Cardiac muscle cell (in vitro differentiated cells and primary cell): ENCODE measurements at regions not wholly inside any gene's neighbourhood (a gene's known extent, or its start where the extent isn't known, plus 50 kb on each side); places are given as distances from the start of the nearest gene placed in this dataset.
A peak's percentile ranks its signal among the peaks of the same experiment; 100 is the strongest.
"Not testable (repeated sequence)": the region's sequence is repeated elsewhere in the genome, so short reads cannot be mapped to it uniquely, and the experiment has no call there.

Source experiments
- DNase-seq, 2 donors: peaks; one replicate each; pipeline versions ENCODE4 v3.0.0 to v3.0.0-alpha.2; 2010 to 2017; ENCODE audit warnings: low read depth in 1 of 2, low spot score in 1 of 2
- H3K27ac ChIP-seq: fragments of 200-600 bp; sonication (generic); 2 replicates; pipeline ENCODE4 v1.5.1; 2016
- H3K27me3 ChIP-seq: fragments of 200-600 bp; sonication (generic); 2 replicates; pipeline ENCODE4 v1.6.0; 2016; ENCODE audit warnings: control low read depth
- H3K36me3 ChIP-seq: fragments of 200-600 bp; sonication (generic); 2 replicates; pipeline ENCODE4 v1.5.1; 2016; ENCODE audit warnings: control low read depth
- H3K4me1 ChIP-seq: fragments of 200-600 bp; sonication (generic); 2 replicates; pipeline ENCODE4 v1.8.1; 2017; ENCODE audit warnings: low read depth, mild to moderate bottlenecking, mixed run types
- H3K4me3 ChIP-seq: fragments of 200-600 bp; sonication (generic); 2 replicates; pipeline ENCODE4 v1.5.1; 2016; ENCODE audit warnings: mild to moderate bottlenecking
- H3K9me3 ChIP-seq: fragments of 200-600 bp; sonication (generic); 2 replicates; pipeline ENCODE4 v1.5.1; 2017; ENCODE audit warnings: low read depth, mild to moderate bottlenecking, control low read depth
- CTCF ChIP-seq: IDR thresholded peaks from 2 replicates; pipeline ENCODE4 v1.5.1; 2012; ENCODE audit warnings: low read depth, mild to moderate bottlenecking, low read length

DNA sequence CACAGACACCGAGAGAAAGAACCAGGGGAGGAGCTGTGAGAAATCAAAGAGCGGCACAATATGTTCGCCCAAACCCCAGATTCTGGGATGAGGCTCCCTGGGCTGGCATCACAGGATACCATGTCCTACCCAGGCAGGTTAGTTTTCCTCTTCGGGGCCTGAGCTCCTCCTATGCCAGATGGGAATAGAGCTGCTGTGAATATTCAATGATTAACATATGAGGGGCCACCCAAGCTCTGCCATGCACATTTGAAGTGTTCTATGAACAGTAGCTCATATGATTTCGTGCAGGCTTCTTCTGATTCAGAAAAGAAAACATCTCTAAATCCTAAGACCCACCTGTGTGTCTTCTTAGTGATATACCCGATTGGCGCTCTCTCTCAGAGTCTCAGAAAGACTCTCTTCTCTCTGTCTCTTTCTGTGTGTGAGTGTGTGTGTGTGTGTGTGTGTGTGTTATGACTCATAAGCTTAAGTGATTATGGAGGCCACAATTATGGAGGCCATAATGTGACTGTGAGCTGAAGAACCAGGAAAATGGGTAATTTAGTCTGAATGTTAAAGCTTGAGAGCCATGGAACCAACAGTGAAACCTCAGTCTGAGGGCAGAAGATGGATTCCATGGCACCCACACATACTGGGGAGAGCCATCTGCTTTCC, 220.5 kb downstream of the KLF6 start:
- Histone ChIP-seq H3K36me3 (no peaks in the 10 kb centered on the region), H3K9me3 (no peaks in the 10 kb centered on the region), H3K4me3 (no peak overlapping the region), H3K27me3 (no peaks in the 10 kb centered on the region), H3K4me1 (no peaks in the 10 kb centered on the region), H3K27ac (no peak overlapping the region)
- DNase-seq = no peak
- no peak for TF ChIP-seq CTCF

GRCh38 chr10:3563298-3563697, 221.7 kb downstream of the KLF6 start:
- no peak for TF ChIP-seq CTCF
- Histone ChIP-seq H3K27ac (no peak overlapping the region), H3K4me3 (no peak overlapping the region), H3K36me3 (no peaks in the 10 kb centered on the region), H3K4me1 (no peaks in the 10 kb centered on the region), H3K27me3 (no peaks in the 10 kb centered on the region), H3K9me3 (no peaks in the 10 kb centered on the region)
- no peak for DNase-seq

DNA sequence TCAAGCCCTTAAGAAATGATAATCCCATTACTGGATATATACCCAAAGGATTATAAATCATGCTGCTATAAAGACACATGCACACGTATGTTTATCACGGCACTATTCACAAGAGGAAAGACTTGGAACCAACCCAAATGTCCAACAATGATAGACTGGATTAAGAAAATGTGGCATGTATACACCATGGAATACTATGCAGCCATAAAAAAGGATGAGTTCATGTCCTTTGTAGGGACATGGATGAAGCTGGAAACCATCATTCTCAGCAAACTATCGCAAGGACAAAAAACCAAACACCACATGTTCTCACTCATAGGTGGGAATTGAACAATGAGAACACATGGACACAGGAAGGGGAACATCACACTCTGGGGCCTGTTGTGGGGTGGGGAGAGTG, 224.4 kb downstream of the KLF6 start:
- DNase-seq, H3K27me3 ChIP-seq, H3K27ac ChIP-seq, H3K4me3 ChIP-seq, H3K9me3 ChIP-seq, H3K36me3 ChIP-seq, H3K4me1 ChIP-seq: not testable (repeated sequence)

DNA sequence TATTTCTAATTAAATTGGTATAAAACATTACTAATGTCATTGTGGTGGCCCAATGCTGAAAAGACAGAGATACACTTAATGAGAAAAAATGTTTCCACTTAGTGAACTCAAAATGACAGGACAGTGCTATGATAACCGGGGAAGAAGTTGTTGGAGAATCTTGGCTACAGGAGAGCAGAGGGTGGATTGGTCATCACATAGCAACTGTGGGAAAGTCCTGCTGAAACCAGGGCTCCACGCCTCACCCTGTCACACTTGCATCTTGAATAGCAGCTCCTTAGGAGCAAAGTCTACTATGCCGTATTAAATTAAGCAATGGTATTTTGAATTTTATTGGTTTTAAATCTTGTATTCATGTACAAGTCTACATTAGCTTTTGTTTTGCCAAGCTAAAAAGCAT, 225.5 kb downstream of the KLF6 start:
- Histone ChIP-seq H3K27me3 (no peaks in the 10 kb centered on the region), H3K4me3 (no peak overlapping the region), H3K4me1 (no peaks in the 10 kb centered on the region), H3K27ac (no peak overlapping the region), H3K36me3 (no peaks in the 10 kb centered on the region), H3K9me3 (no peaks in the 10 kb centered on the region)
- DNase-seq = no peak
- TF ChIP-seq CTCF = no peak

DNA sequence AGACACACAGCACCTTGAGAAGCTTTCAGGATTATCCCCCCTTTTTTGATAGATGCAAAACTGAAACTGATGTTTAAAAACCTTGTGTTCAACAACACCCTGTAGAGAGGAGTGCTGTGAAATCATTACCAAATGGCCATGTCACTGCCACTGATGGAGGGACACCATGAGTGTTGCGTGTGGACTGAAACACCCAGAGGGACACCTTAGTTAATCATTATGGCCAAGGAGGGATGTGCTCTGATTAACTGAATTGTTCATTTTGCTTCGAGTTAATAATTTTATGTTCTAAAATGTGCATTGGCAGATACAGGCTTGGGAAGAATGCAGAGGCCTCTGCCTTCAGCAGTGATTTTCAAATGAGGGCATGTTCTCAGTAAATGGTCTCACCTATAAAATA, 226.0 kb downstream of the KLF6 start:
- Histone ChIP-seq H3K4me1 (no peaks in the 10 kb centered on the region), H3K4me3 (no peak overlapping the region), H3K9me3 (no peaks in the 10 kb centered on the region), H3K27me3 (no peaks in the 10 kb centered on the region), H3K36me3 (no peaks in the 10 kb centered on the region), H3K27ac (no peak overlapping the region)
- TF ChIP-seq CTCF = no peak
- no peak for DNase-seq

DNA sequence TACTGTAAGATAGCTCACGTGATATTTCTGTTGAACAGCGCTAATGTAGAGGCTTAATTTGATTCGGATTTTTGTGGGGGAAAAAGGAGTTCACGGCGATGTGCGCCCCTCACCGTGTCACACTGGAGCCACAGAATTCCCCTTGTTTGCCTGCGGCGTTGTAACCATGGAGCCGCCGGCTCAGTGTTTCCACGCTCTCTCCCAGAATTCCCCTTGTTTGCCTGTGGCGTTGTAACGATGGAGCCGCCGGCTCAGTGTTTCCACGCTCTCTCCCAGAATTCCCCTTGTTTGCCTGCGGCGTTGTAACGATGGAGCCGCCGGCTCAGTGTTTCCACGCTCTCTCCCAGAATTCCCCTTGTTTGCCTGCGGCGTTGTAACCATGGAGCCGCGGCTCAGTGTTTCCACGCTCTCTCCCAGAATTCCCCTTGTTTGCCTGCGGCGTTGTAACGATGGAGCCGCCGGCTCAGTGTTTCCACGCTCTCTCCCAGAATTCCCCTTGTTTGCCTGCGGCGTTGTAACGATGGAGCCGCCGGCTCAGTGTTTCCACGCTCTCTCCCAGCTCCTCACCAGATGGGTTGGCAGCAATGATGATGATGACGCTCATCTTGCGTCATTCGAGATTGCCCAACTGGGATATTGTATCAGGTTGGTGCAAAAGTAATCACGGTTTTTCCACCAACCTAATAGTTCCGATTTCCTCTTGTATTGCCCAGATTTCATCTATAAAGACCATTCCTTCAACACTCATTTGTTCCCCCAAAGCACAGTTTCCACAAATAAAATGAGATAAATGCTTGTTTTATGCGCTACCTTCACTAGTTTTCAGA, 228.6 kb downstream of the KLF6 start:
- H3K4me1 ChIP-seq, H3K4me3 ChIP-seq, H3K36me3 ChIP-seq, H3K27me3 ChIP-seq, H3K9me3 ChIP-seq, H3K27ac ChIP-seq: not testable (repeated sequence)
- peak in 1 of 2 donors; percentile 72 for DNase-seq
